ENCODE measurements at regions not wholly inside any gene's neighbourhood (a gene's known extent, or its start where the extent isn't known, plus 50 kb on each side); places are given as distances from the start of the nearest gene placed in this dataset.
"Not testable (repeated sequence)": the region's sequence is repeated elsewhere in the genome, so short reads cannot be mapped to it uniquely, and the experiment has no call there.

- DNase-seq; H3K9me3 Mint-ChIP-seq; POLR2A ChIA-PET; H3K4me1 Mint-ChIP-seq (ENCODE audit: low read depth); H3K4me3 Mint-ChIP-seq; H3K36me3 Mint-ChIP-seq; H3K27ac Mint-ChIP-seq; CTCF ChIA-PET; H3K27me3 Mint-ChIP-seq; intact Hi-C loops (cut with micrococcal nuclease): not testable (repeated sequence)
Observed at GRCh38 chr4:86413426-86413825, 53.6 kb upstream of the MAPK10 start.

- intact Hi-C loops (cut with micrococcal nuclease) = no loop called here
- CTCF ChIA-PET = no interaction called here
- Mint-ChIP-seq H3K4me1 (ENCODE audit: low read depth) (no peaks in the 10 kb centered on the region), H3K27me3 (peaks cover 5% of the 10 kb centered on the region), H3K4me3 (no peak overlapping the region), H3K27ac (no peak overlapping the region), H3K36me3 (no peaks in the 10 kb centered on the region), H3K9me3 (peaks cover 9% of the 10 kb centered on the region)
- POLR2A ChIA-PET = no interaction called here
- DNase-seq = no peak
Observed at GRCh38 chr4:86414686-86415085, 54.8 kb upstream of the MAPK10 start.

GRCh38 chr4:86416081-86416480 lies 56.2 kb upstream of the MAPK10 start:
- no peaks in the 10 kb centered on the region for H3K36me3 Mint-ChIP-seq
- no peaks in the 10 kb centered on the region for H3K4me1 Mint-ChIP-seq (ENCODE audit: low read depth)
- intact Hi-C loops (cut with micrococcal nuclease) = no loop called here
- CTCF ChIA-PET = no interaction called here
- POLR2A ChIA-PET = no interaction called here
- no peak overlapping the region for H3K4me3 Mint-ChIP-seq
- H3K9me3 Mint-ChIP-seq = peaks cover 4% of the 10 kb centered on the region
- no peak overlapping the region for H3K27ac Mint-ChIP-seq
- H3K27me3 Mint-ChIP-seq = peaks cover 5% of the 10 kb centered on the region
- DNase-seq = no peak

GRCh38 chr4:86421461-86421860 lies 61.6 kb upstream of the MAPK10 start:
- POLR2A ChIA-PET = no interaction called here
- CTCF ChIA-PET = no interaction called here
- H3K4me3 Mint-ChIP-seq = no peak overlapping the region
- no peaks in the 10 kb centered on the region for H3K9me3 Mint-ChIP-seq
- no peaks in the 10 kb centered on the region for H3K36me3 Mint-ChIP-seq
- H3K27ac Mint-ChIP-seq = no peak overlapping the region
- intact Hi-C loops (cut with micrococcal nuclease) = no loop called here
- H3K27me3 Mint-ChIP-seq = no peaks in the 10 kb centered on the region
- DNase-seq = no peak
- H3K4me1 Mint-ChIP-seq (ENCODE audit: low read depth) = no peaks in the 10 kb centered on the region

- H3K27ac Mint-ChIP-seq = no peak overlapping the region
- H3K27me3 Mint-ChIP-seq = peaks cover 4% of the 10 kb centered on the region
- DNase-seq = no peak
- ChIA-PET CTCF (no interaction called here), POLR2A (no interaction called here)
- H3K4me1 Mint-ChIP-seq (ENCODE audit: low read depth) = no peaks in the 10 kb centered on the region
- no peaks in the 10 kb centered on the region for H3K36me3 Mint-ChIP-seq
- no peak overlapping the region for H3K4me3 Mint-ChIP-seq
- intact Hi-C loops (cut with micrococcal nuclease) = no loop called here
- no peaks in the 10 kb centered on the region for H3K9me3 Mint-ChIP-seq
Observed at GRCh38 chr4:86431543-86432116, 71.8 kb upstream of the MAPK10 start.

GRCh38 chr4:86432559-86433134 lies 72.8 kb upstream of the MAPK10 start:
- H3K9me3 Mint-ChIP-seq = no peaks in the 10 kb centered on the region
- H3K27ac Mint-ChIP-seq = no peak overlapping the region
- CTCF ChIA-PET = no interaction called here

GRCh38 chr4:86439293-86439692 lies 79.4 kb upstream of the MAPK10 start:
- intact Hi-C loops (cut with micrococcal nuclease) = no loop called here
- Mint-ChIP-seq H3K36me3 (no peaks in the 10 kb centered on the region), H3K9me3 (no peaks in the 10 kb centered on the region), H3K4me3 (no peak overlapping the region), H3K27ac (no peak overlapping the region), H3K27me3 (peaks cover 5% of the 10 kb centered on the region), H3K4me1 (ENCODE audit: low read depth) (no peaks in the 10 kb centered on the region)
- DNase-seq = no peak
- CTCF ChIA-PET = no interaction called here
- POLR2A ChIA-PET = no interaction called here

More at GRCh38 chr4:86432559-86433134, 72.8 kb upstream of the MAPK10 start:
- POLR2A ChIA-PET = no interaction called here
- H3K27me3 Mint-ChIP-seq = peaks cover 2% of the 10 kb centered on the region
- no peaks in the 10 kb centered on the region for H3K4me1 Mint-ChIP-seq (ENCODE audit: low read depth)
- intact Hi-C loops (cut with micrococcal nuclease) = no loop called here
- no peak for DNase-seq
- no peaks in the 10 kb centered on the region for H3K36me3 Mint-ChIP-seq
- H3K4me3 Mint-ChIP-seq = no peak overlapping the region

GRCh38 chr4:86441175-86441936 lies 81.5 kb upstream of the MAPK10 start:
- no peak for DNase-seq
- H3K36me3 Mint-ChIP-seq = no peaks in the 10 kb centered on the region
- POLR2A ChIA-PET = no interaction called here
- H3K27ac Mint-ChIP-seq = no peak overlapping the region
- no peak overlapping the region for H3K4me3 Mint-ChIP-seq
- H3K9me3 Mint-ChIP-seq = no peaks in the 10 kb centered on the region
- no peaks in the 10 kb centered on the region for H3K4me1 Mint-ChIP-seq (ENCODE audit: low read depth)
- H3K27me3 Mint-ChIP-seq = peaks cover 5% of the 10 kb centered on the region
- CTCF ChIA-PET = no interaction called here
- intact Hi-C loops (cut with micrococcal nuclease) = no loop called here

- Mint-ChIP-seq H3K27me3 (peaks cover 5% of the 10 kb centered on the region), H3K9me3 (no peaks in the 10 kb centered on the region), H3K36me3 (no peaks in the 10 kb centered on the region), H3K4me3 (no peak overlapping the region), H3K27ac (no peak overlapping the region), H3K4me1 (ENCODE audit: low read depth) (no peaks in the 10 kb centered on the region)
- ChIA-PET POLR2A (no interaction called here), CTCF (no interaction called here)
- DNase-seq = no peak
- intact Hi-C loops (cut with micrococcal nuclease) = no loop called here
Observed at GRCh38 chr4:86442881-86443280, 83.0 kb upstream of the MAPK10 start.

- no peak for DNase-seq
- Mint-ChIP-seq H3K27ac (no peak overlapping the region), H3K27me3 (peaks cover 5% of the 10 kb centered on the region), H3K9me3 (no peaks in the 10 kb centered on the region), H3K4me3 (no peak overlapping the region), H3K36me3 (no peaks in the 10 kb centered on the region), H3K4me1 (ENCODE audit: low read depth) (no peaks in the 10 kb centered on the region)
- ChIA-PET CTCF (no interaction called here), POLR2A (no interaction called here)
- intact Hi-C loops (cut with micrococcal nuclease) = no loop called here
Observed at GRCh38 chr4:86443495-86443894, 83.6 kb upstream of the MAPK10 start.

- Mint-ChIP-seq H3K4me3 (no peak overlapping the region), H3K27me3 (peaks cover 13% of the 10 kb centered on the region), H3K36me3 (no peaks in the 10 kb centered on the region), H3K27ac (no peak overlapping the region), H3K4me1 (ENCODE audit: low read depth) (no peaks in the 10 kb centered on the region), H3K9me3 (no peaks in the 10 kb centered on the region)
- CTCF ChIA-PET = no interaction called here
- intact Hi-C loops (cut with micrococcal nuclease) = no loop called here
- POLR2A ChIA-PET = no interaction called here
- no peak for DNase-seq
Observed at GRCh38 chr4:86446996-86447395, 87.1 kb upstream of the MAPK10 start.

- H3K4me3 Mint-ChIP-seq = no peak overlapping the region
- no peaks in the 10 kb centered on the region for H3K9me3 Mint-ChIP-seq
- ChIA-PET CTCF (no interaction called here), POLR2A (no interaction called here)
- peaks cover 8% of the 10 kb centered on the region for H3K27me3 Mint-ChIP-seq
- H3K36me3 Mint-ChIP-seq = no peaks in the 10 kb centered on the region
- no peak for DNase-seq
- H3K4me1 Mint-ChIP-seq (ENCODE audit: low read depth) = no peaks in the 10 kb centered on the region
- no peak overlapping the region for H3K27ac Mint-ChIP-seq
- intact Hi-C loops (cut with micrococcal nuclease) = no loop called here
Observed at GRCh38 chr4:86448871-86449270, 89.0 kb upstream of the MAPK10 start.
